ENCODE measurements at regions not wholly inside any gene's neighbourhood (a gene's known extent, or its start where the extent isn't known, plus 50 kb on each side); places are given as distances from the start of the nearest gene placed in this dataset.

DNA sequence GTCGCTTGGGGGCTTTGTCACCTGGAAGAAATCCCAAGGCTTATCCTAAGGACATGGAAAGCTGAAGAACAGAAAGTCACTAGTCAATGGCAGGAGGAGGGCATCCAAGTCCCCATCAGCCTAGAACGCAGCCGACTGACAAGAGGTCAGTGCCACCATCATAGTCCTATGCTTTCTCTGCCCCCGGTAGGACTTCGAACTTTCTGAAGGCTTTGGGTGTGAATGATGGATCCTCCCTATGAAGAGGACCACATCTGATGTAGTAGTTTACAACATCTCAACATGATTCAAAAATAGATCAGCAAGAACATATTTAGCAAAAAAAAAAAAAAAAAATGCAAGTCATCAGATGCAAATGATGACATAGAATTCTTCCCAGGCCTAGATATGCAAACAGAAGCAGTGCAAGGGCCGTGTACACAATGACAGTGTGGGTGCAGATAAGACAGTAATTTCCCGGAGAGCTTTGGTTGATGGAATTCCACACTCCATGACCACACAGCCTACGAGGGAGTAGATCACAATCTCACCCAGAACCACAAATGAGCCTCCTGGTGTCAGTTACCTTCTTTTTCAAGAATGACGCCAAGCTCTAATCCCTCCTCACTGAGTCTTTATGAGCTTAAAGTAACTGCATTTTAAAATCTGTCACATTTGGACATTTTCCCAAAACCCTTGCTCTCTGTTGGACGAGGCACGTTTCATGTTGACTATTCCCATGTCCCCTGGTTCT, 88.2 kb downstream of the PSMG1 start:
- ChIA-PET POLR2A (ENCODE audit: unreplicated experiment) (no interaction called here), CTCF (no interaction called here)
- no peak overlapping the region for H3K4me3 ChIP-seq (ENCODE audit: low read length)
- peak overlapping the region; percentile 31; the same call in 1 of the 2 replicates for H3K27ac ChIP-seq (ENCODE audit: low read length)
- H3F3A ChIP-seq (ENCODE audit: low read length, unreplicated experiment): no peaks in the 10 kb centered on the region
- H3K36me3 ChIP-seq (ENCODE audit: low read depth, low read length): no peaks in the 10 kb centered on the region
- H3K9me3 ChIP-seq (ENCODE audit: low read length): no peaks in the 10 kb centered on the region
- no peaks in the 10 kb centered on the region for H3K9me2 ChIP-seq (replicated peaks; ENCODE audit: low read length)
- TF ChIP-seq, protein P1, sequence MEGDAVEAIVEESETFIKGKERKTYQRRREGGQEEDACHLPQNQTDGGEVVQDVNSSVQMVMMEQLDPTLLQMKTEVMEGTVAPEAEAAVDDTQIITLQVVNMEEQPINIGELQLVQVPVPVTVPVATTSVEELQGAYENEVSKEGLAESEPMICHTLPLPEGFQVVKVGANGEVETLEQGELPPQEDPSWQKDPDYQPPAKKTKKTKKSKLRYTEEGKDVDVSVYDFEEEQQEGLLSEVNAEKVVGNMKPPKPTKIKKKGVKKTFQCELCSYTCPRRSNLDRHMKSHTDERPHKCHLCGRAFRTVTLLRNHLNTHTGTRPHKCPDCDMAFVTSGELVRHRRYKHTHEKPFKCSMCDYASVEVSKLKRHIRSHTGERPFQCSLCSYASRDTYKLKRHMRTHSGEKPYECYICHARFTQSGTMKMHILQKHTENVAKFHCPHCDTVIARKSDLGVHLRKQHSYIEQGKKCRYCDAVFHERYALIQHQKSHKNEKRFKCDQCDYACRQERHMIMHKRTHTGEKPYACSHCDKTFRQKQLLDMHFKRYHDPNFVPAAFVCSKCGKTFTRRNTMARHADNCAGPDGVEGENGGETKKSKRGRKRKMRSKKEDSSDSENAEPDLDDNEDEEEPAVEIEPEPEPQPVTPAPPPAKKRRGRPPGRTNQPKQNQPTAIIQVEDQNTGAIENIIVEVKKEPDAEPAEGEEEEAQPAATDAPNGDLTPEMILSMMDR (conservative IDR thresholded peaks at IDR 0.05; ENCODE audit: low read depth, low read length): no peak
- TF ChIP-seq EZH2 (IDR thresholded peaks at IDR 0.05; ENCODE audit: low read length, unreplicated experiment) (no peak), EZH2phosphoT487 (IDR thresholded peaks at IDR 0.05; ENCODE audit: borderline replicate concordance, low read length) (no peak)
- intact Hi-C loops (cut with micrococcal nuclease): no loop called here
- no peak overlapping the region for H3K9ac ChIP-seq (ENCODE audit: low read length)
- ATAC-seq (no peak), DNase-seq (peak; percentile 46)
- no peak overlapping the region for H3K4me2 ChIP-seq (ENCODE audit: low read length)
- no peaks in the 10 kb centered on the region for H3K79me2 ChIP-seq (ENCODE audit: low read length)
- no peaks in the 10 kb centered on the region for H3K27me3 ChIP-seq (ENCODE audit: low read length)
- no peaks in the 10 kb centered on the region for H4K20me1 ChIP-seq (ENCODE audit: low read length)
- BruUV-seq (replicated peaks): no TSS peak
- H3K4me1 ChIP-seq (ENCODE audit: insufficient read depth, low read length): no peaks in the 10 kb centered on the region
- H2AFZ ChIP-seq (ENCODE audit: low read length): no peak overlapping the region

GRCh38 chr21:39094087-39094780, 89.0 kb downstream of the PSMG1 start:
- Histone ChIP-seq H3K36me3 (ENCODE audit: low read depth, low read length) (no peaks in the 10 kb centered on the region), H3F3A (ENCODE audit: low read length, unreplicated experiment) (no peaks in the 10 kb centered on the region), H3K9ac (ENCODE audit: low read length) (no peak overlapping the region), H3K4me3 (ENCODE audit: low read length) (no peak overlapping the region), H3K4me1 (ENCODE audit: insufficient read depth, low read length) (peaks cover 5% of the 10 kb centered on the region; the same call in 1 of the 2 replicates), H3K4me2 (ENCODE audit: low read length) (no peak overlapping the region), H3K27ac (ENCODE audit: low read length) (no peak overlapping the region), H2AFZ (ENCODE audit: low read length) (no peak overlapping the region), H3K9me3 (ENCODE audit: low read length) (no peaks in the 10 kb centered on the region), H3K27me3 (ENCODE audit: low read length) (no peaks in the 10 kb centered on the region), H3K9me2 (replicated peaks; ENCODE audit: low read length) (no peaks in the 10 kb centered on the region), H4K20me1 (ENCODE audit: low read length) (no peaks in the 10 kb centered on the region), H3K79me2 (ENCODE audit: low read length) (no peaks in the 10 kb centered on the region)
- BruUV-seq (replicated peaks): no TSS peak
- TF ChIP-seq, protein P1 (conservative IDR thresholded peaks at IDR 0.05; ENCODE audit: low read depth, low read length): no peak
- TF ChIP-seq EZH2 (IDR thresholded peaks at IDR 0.05; ENCODE audit: low read length, unreplicated experiment) (no peak), EZH2phosphoT487 (IDR thresholded peaks at IDR 0.05; ENCODE audit: borderline replicate concordance, low read length) (no peak)
- intact Hi-C loops (cut with micrococcal nuclease): no loop called here
- POLR2A ChIA-PET (ENCODE audit: unreplicated experiment): no interaction called here
- CTCF ChIA-PET: no interaction called here
- no peak for ATAC-seq
- no peak for DNase-seq

- BruUV-seq (replicated peaks): no TSS peak
- no peaks in the 10 kb centered on the region for H4K20me1 ChIP-seq (ENCODE audit: low read length)
- H3K4me1 ChIP-seq (ENCODE audit: insufficient read depth, low read length): peaks cover 9% of the 10 kb centered on the region; the same call in 1 of the 2 replicates
- H3K9ac ChIP-seq (ENCODE audit: low read length): no peak overlapping the region
- H3K4me3 ChIP-seq (ENCODE audit: low read length): no peak overlapping the region
- ATAC-seq (no peak), DNase-seq (no peak)
- no peaks in the 10 kb centered on the region for H3K79me2 ChIP-seq (ENCODE audit: low read length)
- no peaks in the 10 kb centered on the region for H3K9me2 ChIP-seq (replicated peaks; ENCODE audit: low read length)
- intact Hi-C loops (cut with micrococcal nuclease): no loop called here
- no peaks in the 10 kb centered on the region for H3K27me3 ChIP-seq (ENCODE audit: low read length)
- H2AFZ ChIP-seq (ENCODE audit: low read length): no peak overlapping the region
- H3K36me3 ChIP-seq (ENCODE audit: low read depth, low read length): no peaks in the 10 kb centered on the region
- POLR2A ChIA-PET (ENCODE audit: unreplicated experiment): interaction anchor here (0.6 kb wide), 1 partner anchor 204 kb away, joined by 3 read pairs; no protein-coding TSS in a partner anchor
- CTCF ChIA-PET: no interaction called here
- no peaks in the 10 kb centered on the region for H3F3A ChIP-seq (ENCODE audit: low read length, unreplicated experiment)
- no peak overlapping the region for H3K27ac ChIP-seq (ENCODE audit: low read length)
- H3K4me2 ChIP-seq (ENCODE audit: low read length): no peak overlapping the region
- TF ChIP-seq, protein P1 (conservative IDR thresholded peaks at IDR 0.05; ENCODE audit: low read depth, low read length): no peak
- no peak for TF ChIP-seq EZH2 (IDR thresholded peaks at IDR 0.05; ENCODE audit: low read length, unreplicated experiment)
- TF ChIP-seq EZH2phosphoT487 (IDR thresholded peaks at IDR 0.05; ENCODE audit: borderline replicate concordance, low read length): no peak
- H3K9me3 ChIP-seq (ENCODE audit: low read length): no peaks in the 10 kb centered on the region
Measured at GRCh38 chr21:39093526-39093925, 89.7 kb downstream of the PSMG1 start.
